GM19372 (cell line): ENCODE measurements at regions not wholly inside any gene's neighbourhood (a gene's known extent, or its start where the extent isn't known, plus 50 kb on each side); places are given as distances from the start of the nearest gene placed in this dataset.

Experiments used
- ATAC-seq: cut with Tn5 transposase; IDR thresholded peaks from one replicate; pipeline ENCODE4 v1.9.1; 2021; ENCODE audit warnings: mild to moderate bottlenecking, low read depth, moderate library complexity; ENCODE audit not compliant: unreplicated experiment

DNA sequence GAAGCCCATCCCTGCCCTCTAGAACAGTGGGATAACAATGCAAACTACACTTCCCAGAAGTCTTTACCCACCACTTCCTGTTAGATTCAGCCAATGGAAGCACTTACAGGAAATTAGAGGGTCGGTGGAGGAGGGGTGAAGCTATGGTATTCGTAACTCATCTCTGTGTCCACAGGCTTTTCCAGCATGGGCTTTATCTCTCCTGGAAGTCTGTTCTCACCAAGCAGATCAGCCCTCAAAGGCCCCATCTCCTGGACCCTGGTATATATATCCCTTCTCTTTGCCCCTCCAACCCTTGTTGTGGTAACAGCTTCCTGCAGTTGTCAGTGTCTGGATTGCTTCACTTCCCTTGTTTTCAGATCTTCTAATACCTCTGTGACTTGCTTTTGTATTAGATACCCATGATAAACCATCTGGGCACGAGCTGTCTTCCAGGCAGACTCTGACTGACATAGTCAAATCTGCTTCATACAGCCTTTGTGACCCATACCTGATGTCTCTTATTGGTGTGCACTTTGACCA is 475.0 kb upstream of the POU3F3 start:
- no peak for ATAC-seq

DNA sequence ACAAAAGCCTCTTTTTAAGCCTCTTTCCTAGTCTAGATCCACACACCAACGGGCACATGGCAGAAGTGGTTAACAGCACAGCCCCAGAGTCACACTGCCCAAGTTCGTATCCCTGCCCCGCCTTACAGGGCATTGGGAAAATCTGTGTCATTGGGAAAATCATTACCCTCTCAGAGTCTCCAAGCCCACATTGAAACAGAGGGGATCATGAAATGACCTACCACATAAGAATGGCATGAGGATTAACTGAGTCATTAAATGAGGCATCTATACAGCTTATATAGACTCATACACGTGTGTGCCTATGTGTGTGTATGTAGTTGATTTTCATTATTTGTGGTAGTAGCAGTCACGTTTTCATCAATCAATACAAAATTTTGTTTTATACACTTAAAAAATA is 469.0 kb upstream of the POU3F3 start:
- ATAC-seq: no peak

DNA sequence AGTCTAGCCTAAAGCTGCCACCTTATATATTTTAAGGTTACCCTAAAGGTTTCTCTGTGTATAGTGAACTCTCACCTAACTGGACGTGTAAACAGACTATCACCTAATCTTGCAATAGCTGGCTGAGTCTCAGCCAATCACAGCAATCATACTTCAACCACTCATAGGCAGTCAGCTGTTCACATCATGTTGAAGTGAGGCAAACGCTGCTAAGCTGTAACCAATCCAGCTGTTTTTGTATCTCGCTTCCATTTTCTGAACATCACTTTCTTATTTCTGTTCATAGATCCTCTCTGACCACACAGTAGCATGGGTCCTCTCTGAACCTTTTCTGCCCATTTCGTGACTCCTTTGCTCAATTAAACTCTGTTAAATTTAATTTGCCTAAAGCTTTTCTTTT is 468.2 kb upstream of the POU3F3 start:
- ATAC-seq: no peak

DNA sequence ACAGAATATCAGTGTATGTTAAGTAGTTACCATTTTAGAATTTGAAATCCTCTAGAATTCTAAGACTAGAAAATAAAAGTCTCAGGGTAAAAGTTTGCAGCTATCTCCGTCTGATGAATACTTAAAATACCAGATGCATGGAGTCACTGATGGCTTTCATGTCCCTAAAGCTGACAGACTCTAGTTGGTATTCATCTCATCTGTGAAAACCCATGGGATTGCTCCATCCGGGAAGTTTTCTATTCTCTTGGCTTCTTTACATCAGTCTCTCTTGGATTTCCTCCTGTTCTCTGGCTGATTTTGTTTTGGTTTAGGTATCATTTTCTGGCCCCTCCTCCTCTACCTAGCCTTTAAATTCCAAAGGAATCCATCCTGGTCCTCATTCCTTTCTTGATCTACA is 465.6 kb upstream of the POU3F3 start:
- no peak for ATAC-seq

DNA sequence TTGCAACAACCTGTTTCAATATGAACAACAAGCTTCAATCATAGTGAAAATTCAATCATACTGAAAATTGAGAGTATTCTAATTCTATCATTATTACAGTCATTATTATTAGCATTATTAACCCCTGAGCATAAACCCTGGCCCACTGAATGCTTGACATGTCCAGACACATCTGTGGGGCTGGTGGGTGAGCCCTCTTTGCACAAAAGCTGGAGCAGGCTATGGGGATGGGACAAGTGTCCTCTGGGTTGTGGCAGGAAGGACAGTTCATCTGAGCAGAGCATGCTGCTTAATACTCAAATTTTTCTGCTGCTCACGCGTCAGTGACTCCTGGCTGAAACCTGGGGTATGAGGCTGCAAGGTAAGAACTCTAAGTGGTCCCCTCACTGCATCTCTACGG is 451.1 kb upstream of the POU3F3 start:
- no peak for ATAC-seq

DNA sequence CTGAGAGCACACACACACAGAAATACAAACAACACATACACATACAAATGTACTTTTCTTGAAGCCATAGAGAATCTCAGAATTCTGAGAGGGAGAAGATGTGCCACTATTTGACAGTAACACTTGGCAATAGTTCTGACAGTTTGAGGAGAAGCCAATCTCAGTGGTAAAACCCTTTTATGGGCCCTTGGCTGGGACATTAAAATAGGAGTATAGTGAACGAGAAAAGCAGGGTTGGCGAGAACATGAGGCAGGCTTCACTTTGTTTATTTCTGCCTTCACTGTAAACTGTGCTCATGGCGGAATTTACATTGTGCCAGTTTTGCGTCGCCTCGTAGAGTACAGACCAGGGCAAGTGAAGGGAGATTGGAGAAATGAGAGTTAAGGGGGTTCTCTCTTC is 449.4 kb upstream of the POU3F3 start:
- ATAC-seq: no peak

DNA sequence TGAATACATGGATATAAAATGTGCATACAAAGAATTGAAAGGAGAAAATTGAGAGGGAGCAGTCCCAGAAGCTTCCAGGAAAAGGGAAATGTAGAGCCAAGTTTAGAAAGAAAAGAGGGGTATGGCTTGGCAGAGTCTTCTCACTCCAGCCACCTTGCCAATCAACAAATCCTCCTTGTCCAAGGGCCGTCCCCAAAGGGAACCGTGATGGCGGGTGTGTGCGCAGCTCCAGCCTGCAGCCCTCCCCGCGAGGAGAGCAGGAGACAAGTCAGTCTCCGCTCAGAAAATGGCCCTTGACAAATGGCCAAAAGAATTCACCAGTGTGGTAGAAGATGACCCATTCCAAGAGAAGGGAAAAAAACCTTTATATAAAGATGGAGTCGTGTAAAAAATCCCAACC is 448.3 kb upstream of the POU3F3 start:
- no peak for ATAC-seq

DNA sequence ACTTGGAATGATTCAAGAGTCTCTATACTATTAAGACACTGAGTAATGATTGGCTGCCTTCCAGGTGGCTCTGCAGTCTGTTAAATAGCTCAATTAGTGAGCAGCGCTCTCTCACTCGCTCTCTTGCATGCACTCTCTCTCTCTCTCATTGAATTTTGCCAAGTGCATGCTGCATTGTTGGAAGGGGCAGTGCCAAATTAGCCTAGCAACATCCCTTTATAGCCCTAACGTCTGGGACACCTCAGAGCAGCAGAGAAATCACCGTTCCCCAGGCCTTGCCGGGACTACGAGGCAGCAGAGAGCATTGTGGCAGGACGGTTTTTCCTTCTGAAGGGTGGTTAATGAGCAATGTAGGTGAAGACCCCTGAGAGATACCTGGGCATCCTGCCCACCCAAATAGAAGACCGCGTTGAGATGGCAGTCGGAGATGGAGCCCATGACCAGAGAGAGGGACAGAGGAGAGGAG is 447.6 kb upstream of the POU3F3 start:
- no peak for ATAC-seq

DNA sequence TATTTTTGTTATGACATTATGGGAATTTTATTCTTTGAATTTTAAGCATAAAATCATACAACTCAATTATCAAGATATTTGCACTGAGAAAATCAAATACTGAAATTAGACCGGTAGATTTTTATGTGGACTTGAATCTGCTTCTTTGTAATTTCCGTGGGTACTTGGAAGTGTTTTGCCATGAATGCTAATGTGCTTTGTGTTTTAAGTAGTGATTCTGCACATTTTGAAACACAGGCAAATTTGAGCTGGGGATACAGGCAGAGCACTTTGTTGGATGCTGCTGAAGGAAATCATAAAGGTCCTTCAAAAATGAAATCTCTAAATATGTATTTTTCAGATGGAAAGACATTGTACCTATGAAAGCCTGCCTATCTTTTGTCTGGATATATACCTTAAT is 446.3 kb upstream of the POU3F3 start:
- no peak for ATAC-seq

DNA sequence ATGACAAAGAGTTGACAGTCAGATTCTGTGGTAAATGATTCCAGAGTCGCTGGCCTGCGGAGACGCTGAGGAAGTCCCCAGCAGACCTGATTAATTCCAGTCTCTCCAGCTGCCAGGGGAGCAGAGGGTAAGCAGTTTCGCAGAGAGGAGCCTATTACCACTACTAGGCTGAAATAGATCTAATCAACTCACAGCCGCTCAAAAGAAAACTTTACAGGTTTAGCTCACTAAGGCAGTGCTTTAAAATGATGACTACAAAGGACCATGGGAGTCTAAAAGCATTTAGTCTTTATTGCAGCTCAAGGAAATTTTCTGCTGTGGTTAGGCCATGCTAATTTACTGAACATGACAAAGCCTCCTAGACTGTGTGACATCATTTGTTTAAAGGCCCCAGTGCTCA is 445.6 kb upstream of the POU3F3 start:
- ATAC-seq: no peak

DNA sequence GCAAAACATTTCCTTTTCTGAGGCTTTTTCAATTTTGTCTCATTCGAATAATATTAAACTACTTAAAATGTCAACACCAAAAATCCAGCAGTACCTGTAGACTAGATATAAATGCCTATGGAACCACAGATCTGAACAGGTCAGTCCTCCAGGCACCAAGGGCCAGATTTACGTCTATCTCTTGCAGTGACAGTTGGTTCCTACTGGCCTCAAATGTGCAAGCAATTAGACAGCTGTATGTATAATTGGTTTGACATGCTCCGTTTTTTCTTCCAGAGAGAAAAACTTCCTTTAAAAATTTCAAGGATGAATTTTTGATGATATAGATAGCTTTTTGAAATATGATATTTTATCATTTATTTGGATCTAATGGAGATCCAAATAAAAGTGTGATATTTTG is 443.8 kb upstream of the POU3F3 start:
- ATAC-seq: no peak

DNA sequence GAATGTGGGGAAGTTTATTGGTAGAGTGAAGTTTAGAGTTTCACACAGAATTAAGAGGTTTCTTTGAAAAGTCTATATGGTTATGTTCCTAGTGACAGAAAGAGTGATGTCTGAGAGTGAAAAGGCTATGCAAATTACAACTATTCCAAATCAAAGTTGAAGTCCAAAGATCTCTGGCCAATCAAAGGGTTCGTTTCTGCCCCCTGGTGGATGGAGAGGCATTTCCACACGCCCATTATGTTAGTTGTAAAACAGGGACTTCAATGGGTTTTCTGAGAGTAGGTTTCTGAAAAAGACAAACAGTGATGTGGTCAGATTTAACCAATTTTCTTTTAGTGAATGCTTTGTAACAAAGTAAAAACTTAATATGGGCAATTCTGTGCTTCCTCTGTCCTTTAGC is 441.5 kb upstream of the POU3F3 start:
- ATAC-seq: peak; percentile 84

DNA sequence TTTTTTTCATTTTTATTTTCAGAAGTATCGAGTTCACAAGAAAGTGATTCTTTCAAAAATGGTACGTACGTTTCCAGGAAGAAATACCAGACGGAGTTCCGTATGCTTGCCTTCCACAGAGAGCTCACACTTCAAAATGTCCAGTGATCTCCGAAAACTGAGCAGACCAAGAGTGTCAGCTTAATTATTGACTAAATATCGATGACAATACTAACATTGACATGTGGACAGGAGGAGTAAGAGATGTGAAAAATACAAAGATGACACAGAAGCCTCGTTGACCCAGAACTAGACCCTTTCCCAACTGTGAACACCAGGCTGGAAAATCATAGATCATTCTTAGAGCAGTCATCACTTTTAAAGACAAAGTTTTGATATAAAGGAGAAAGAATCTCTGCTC is 440.0 kb upstream of the POU3F3 start:
- ATAC-seq: no peak

DNA sequence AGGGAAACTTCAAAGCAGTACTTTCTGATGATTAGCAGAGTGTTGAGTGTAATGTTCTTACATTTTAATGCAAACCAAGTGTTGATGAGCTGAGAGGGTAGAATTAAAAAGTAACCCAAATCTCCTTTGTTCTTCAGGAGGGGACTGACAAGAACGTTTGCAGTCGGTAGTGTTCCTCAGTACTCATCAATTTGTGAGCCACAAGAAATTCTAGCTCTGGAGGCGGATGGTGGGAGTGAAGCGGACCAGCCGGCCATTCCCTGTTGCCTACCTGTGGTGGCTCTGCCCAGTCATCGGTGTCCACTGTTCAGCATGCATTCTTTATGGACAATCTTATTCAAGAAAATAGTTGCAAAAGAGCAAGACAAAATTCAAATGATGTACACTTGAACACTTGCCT is 438.6 kb upstream of the POU3F3 start:
- ATAC-seq: no peak

DNA sequence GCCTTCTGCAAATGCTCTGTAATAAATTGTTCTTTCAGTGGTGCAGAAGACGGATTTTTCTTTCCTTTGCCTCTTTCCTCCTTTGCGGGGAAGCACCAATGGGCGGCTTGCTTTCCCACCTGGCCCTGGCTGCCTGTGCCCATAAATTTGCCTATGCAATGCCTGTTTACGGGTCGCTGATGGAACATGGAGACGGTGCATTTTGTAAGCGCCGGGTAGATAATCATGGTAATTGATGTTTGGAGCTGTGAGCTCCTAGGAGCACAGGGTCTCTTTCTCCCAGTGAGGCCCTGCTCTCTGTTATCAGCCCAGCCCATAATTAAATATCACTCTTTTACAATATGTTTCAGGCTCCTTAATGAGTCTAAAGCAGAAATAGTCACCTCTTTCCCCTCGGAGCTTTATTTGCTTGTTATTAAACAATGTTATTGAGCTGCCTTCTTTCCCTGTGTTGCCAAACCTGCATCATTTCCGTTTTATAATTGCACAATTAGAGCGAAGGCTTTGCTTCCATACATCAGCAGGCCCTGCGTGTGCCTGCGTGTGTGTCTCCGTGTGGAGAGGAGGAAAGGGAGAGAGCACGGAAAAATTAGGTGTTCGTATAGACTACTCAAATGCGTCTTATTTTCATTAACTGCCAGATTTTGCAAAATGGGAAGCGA is 437.4 kb upstream of the POU3F3 start:
- ATAC-seq: no peak

DNA sequence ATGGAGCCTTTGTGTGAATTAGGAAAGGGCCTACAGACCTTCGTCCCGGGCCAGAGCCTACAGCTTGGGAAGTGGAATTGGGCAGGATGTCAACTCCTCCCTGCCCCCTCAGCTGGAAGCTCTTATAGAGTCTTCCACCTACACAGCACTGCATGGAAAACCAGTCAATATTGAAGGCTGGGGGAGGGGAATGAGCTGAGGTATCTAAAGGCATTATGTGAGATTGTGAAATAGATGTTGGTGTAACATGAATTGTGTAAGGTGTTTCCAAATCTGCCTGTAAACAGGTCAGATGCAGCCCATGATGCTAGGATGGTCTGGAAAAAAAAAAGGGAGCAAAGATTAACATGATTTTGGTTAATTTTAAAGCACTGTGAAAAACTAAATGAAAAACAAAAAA is 433.5 kb upstream of the POU3F3 start:
- ATAC-seq: no peak

DNA sequence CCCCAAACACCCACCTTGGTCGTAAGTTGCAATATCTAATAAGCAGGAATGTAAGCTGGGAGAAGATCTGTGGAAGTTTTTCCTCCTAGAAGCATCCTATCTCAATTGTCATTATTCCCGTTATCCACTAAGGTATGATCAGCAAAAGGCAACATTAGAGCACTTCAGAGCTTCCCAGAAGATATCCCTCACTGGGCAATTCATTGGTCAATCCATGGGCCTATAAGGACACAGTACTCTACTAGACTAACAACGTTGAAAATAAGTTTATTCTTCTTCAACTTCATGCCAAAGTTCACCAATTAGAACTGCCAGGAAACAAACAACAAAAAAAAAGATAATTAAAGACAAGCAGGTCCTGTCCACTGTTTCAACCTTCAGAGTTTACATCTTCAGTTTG is 433.0 kb upstream of the POU3F3 start:
- no peak for ATAC-seq

DNA sequence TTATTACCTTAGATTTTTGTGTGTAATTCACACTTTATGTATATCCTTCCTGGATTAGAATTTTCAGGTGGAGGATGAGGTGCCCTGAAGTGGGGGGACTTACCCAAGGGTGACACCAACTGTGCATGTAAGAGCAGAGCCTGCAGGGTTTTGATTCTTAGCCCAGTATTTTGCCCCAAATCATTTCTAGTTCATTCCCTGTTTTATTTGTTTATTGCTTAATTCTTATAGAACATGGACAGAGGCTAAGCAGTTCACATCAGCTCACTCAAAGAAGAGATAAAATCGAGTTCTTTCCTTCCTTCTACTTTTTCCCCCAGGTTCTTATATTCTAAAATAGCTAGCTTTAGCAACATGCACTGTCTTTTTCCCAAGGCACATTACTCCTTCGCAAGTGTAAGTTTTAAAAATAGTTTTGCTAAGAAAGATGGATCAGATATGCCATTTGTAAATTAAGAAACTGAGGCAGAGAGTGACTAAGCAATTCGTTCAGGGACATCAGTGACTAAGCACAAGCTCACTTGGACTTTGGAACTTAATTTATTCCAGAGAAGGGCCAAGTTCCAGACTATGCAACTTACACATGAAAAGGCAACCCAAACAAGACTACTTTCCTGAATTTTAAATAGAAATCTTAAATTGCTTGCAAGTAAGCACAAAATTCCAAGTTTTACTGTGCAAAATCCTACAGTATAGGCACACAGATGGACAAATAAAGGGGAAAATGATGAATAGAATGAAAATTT is 427.9 kb upstream of the POU3F3 start:
- no peak for ATAC-seq

DNA sequence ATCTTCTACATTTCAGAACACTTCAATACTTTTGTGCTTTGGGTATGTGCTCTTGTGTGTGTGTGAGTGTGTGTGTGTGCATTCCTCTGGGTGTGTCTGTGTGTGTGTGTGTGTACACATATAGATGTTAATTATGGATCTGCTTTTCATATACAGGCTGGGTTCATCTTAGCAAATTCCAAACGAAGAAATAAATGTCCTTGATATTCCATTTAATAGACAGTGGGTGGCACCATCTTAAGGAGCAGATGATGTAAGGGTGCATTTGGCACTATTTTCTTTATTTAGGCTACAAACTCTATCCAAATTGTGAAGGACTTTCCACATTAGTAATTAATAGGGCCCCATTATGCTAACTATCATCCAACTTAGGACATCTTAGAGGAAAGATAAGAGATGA is 425.8 kb upstream of the POU3F3 start:
- no peak for ATAC-seq

DNA sequence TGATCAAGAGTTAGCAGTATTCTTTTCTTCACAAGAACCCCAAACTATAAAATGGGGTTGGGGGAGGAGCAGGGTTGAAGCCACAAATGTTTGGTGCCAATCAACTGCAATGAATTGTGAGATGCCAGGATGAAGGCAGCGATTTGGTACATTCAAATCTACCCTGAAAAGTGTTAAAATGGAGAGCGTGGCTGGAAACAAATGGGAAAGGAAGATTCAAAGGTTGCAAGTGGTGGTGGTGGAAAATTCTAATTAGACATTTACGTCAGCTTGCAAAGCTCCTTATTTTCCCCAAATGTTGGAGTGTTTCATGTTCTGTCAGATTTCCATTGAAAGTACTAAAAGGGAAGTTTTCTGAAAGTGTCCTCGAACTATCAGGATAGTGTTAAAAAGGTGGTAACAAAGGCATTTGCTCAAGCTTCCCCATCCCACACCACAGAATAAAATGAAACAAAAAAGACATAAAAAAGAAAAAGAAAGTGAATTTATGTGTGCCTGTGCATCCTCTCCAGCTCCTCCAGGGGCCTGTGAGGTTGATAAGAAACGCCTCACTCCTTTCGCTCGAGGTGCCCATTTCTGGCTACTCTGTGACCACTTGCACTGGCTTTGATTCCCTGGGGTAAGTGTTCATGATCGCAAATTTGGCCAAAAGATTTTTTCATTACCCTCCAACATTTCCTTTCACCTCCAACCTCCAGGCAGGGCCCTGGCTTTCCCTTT is 424.1 kb upstream of the POU3F3 start:
- no peak for ATAC-seq

DNA sequence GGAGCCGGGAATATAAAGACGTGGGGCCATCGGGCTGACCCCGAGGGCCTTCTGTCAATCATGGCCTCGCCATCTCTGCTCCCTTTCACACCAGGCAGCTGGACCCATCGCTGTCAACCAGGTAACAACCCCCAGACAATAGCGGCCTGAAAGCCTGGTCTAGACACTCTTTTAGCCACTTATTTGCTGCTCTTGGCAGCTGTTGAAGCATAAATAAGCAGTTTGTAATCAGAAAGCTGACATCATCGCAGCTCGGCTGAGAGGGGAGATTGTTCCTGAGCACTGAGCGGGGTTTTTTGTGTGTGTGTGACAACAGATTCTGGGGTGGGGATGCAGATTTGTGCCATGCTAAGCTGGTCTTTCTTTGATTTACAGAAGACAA is 423.6 kb upstream of the POU3F3 start:
- ATAC-seq: no peak

DNA sequence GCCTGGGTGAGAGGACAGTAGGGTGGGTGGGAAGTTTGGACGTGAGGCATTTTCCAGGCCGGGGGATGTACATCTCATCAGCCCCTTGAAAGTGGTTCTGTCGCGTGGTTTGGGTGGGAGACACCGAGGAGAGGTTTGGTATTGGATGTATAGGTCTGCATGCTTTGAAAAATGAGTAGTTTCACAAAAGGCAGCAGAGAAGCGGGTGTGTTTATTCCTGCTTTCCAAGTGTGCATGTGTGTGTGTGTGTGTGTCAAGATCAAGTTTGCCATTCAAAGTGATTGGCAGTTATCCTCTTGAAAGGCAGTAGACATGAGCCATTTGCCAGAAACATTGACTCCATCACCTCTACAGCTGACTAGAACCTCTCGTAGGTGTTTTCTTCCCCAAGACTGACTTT is 423.1 kb upstream of the POU3F3 start:
- no peak for ATAC-seq
